ENCODE measurements at regions not wholly inside any gene's neighbourhood (a gene's known extent, or its start where the extent isn't known, plus 50 kb on each side); places are given as distances from the start of the nearest gene placed in this dataset.

- no peak overlapping the region for H3K27ac ChIP-seq (ENCODE audit: low read depth, low read length)
- no peaks in the 10 kb centered on the region for H3K36me3 ChIP-seq (ENCODE audit: control insufficient read depth in 5 of 5, insufficient read depth in 5 of 5, low read length in 5 of 5)
- peaks cover 0 to 18% (median 11%) of the 10 kb centered on the region in 5 donors for H3K27me3 ChIP-seq (ENCODE audit: control insufficient read depth in 5 of 5, insufficient read depth in 4 of 5, low read length in 5 of 5)
- no peak overlapping the region for H3K4me3 ChIP-seq (ENCODE audit: low read depth in 1 of 5, low read length in 5 of 5)
- H3K9ac ChIP-seq (ENCODE audit: low read length in 5 of 5): no peak overlapping the region
- H3K9me3 ChIP-seq (ENCODE audit: control insufficient read depth in 5 of 5, low read length in 5 of 5): peaks cover 8 to 29% (median 24%) of the 10 kb centered on the region in 5 donors
- peaks cover 0 to 2% (median 0%) of the 10 kb centered on the region in 5 donors for H3K4me1 ChIP-seq (ENCODE audit: control insufficient read depth in 5 of 5, insufficient read depth in 5 of 5, low read length in 5 of 5)
Measured at GRCh38 chr2:240362826-240363745, 72.4 kb upstream of the GPC1 start.

- peaks cover 0 to 18% (median 11%) of the 10 kb centered on the region in 5 donors for H3K27me3 ChIP-seq (ENCODE audit: control insufficient read depth in 5 of 5, insufficient read depth in 4 of 5, low read length in 5 of 5)
- H3K9ac ChIP-seq (ENCODE audit: low read length in 5 of 5): no peak overlapping the region
- H3K4me3 ChIP-seq (ENCODE audit: low read depth in 1 of 5, low read length in 5 of 5): no peak overlapping the region
- H3K36me3 ChIP-seq (ENCODE audit: control insufficient read depth in 5 of 5, insufficient read depth in 5 of 5, low read length in 5 of 5): no peaks in the 10 kb centered on the region
- peaks cover 8 to 28% (median 24%) of the 10 kb centered on the region in 5 donors for H3K9me3 ChIP-seq (ENCODE audit: control insufficient read depth in 5 of 5, low read length in 5 of 5)
- peaks cover 2 to 8% (median 6%) of the 10 kb centered on the region in 5 donors for H3K4me1 ChIP-seq (ENCODE audit: control insufficient read depth in 5 of 5, insufficient read depth in 5 of 5, low read length in 5 of 5)
- H3K27ac ChIP-seq (ENCODE audit: low read depth, low read length): no peak overlapping the region
Measured at GRCh38 chr2:240363746-240364581, 71.5 kb upstream of the GPC1 start.

GRCh38 chr2:240364582-240364960 lies 70.9 kb upstream of the GPC1 start:
- H3K4me1 ChIP-seq (ENCODE audit: control insufficient read depth in 5 of 5, insufficient read depth in 5 of 5, low read length in 5 of 5): peaks cover 2 to 12% (median 10%) of the 10 kb centered on the region in 5 donors
- peaks cover 0 to 18% (median 11%) of the 10 kb centered on the region in 5 donors for H3K27me3 ChIP-seq (ENCODE audit: control insufficient read depth in 5 of 5, insufficient read depth in 4 of 5, low read length in 5 of 5)
- no peaks in the 10 kb centered on the region for H3K36me3 ChIP-seq (ENCODE audit: control insufficient read depth in 5 of 5, insufficient read depth in 5 of 5, low read length in 5 of 5)
- H3K9ac ChIP-seq (ENCODE audit: low read length in 5 of 5): no peak overlapping the region
- peaks cover 8 to 24% (median 23%) of the 10 kb centered on the region in 5 donors for H3K9me3 ChIP-seq (ENCODE audit: control insufficient read depth in 5 of 5, low read length in 5 of 5)
- H3K4me3 ChIP-seq (ENCODE audit: low read depth in 1 of 5, low read length in 5 of 5): no peak overlapping the region
- H3K27ac ChIP-seq (ENCODE audit: low read depth, low read length): no peak overlapping the region

- no peak overlapping the region for H3K27ac ChIP-seq (ENCODE audit: low read depth, low read length)
- H3K4me3 ChIP-seq (ENCODE audit: low read depth in 1 of 5, low read length in 5 of 5): no peak overlapping the region
- H3K9ac ChIP-seq (ENCODE audit: low read length in 5 of 5): no peak overlapping the region
- peaks cover 4 to 18% (median 16%) of the 10 kb centered on the region in 5 donors for H3K4me1 ChIP-seq (ENCODE audit: control insufficient read depth in 5 of 5, insufficient read depth in 5 of 5, low read length in 5 of 5)
- H3K9me3 ChIP-seq (ENCODE audit: control insufficient read depth in 5 of 5, low read length in 5 of 5): peaks cover 8 to 18% (median 17%) of the 10 kb centered on the region in 5 donors
- H3K27me3 ChIP-seq (ENCODE audit: control insufficient read depth in 5 of 5, insufficient read depth in 4 of 5, low read length in 5 of 5): peaks cover 0 to 18% (median 11%) of the 10 kb centered on the region in 5 donors
- H3K36me3 ChIP-seq (ENCODE audit: control insufficient read depth in 5 of 5, insufficient read depth in 5 of 5, low read length in 5 of 5): no peaks in the 10 kb centered on the region
Measured at GRCh38 chr2:240364961-240365775, 70.3 kb upstream of the GPC1 start.

- Histone ChIP-seq H3K9ac (ENCODE audit: low read length in 5 of 5) (no peak overlapping the region), H3K36me3 (ENCODE audit: control insufficient read depth in 5 of 5, insufficient read depth in 5 of 5, low read length in 5 of 5) (no peaks in the 10 kb centered on the region), H3K4me1 (ENCODE audit: control insufficient read depth in 5 of 5, insufficient read depth in 5 of 5, low read length in 5 of 5) (peaks cover 4 to 21% (median 20%) of the 10 kb centered on the region in 5 donors), H3K27me3 (ENCODE audit: control insufficient read depth in 5 of 5, insufficient read depth in 4 of 5, low read length in 5 of 5) (peaks cover 0 to 18% (median 11%) of the 10 kb centered on the region in 5 donors), H3K9me3 (ENCODE audit: control insufficient read depth in 5 of 5, low read length in 5 of 5) (peaks cover 2 to 9% (median 8%) of the 10 kb centered on the region in 5 donors), H3K27ac (ENCODE audit: low read depth, low read length) (no peak overlapping the region), H3K4me3 (ENCODE audit: low read depth in 1 of 5, low read length in 5 of 5) (no peak overlapping the region)
Measured at GRCh38 chr2:240365971-240366471, 69.4 kb upstream of the GPC1 start.

GRCh38 chr2:240366901-240367300 lies 68.6 kb upstream of the GPC1 start:
- Histone ChIP-seq H3K4me1 (ENCODE audit: control insufficient read depth in 5 of 5, insufficient read depth in 5 of 5, low read length in 5 of 5) (peaks cover 4 to 21% (median 20%) of the 10 kb centered on the region in 5 donors), H3K4me3 (ENCODE audit: low read depth in 1 of 5, low read length in 5 of 5) (no peak overlapping the region), H3K27ac (ENCODE audit: low read depth, low read length) (no peak overlapping the region), H3K27me3 (ENCODE audit: control insufficient read depth in 5 of 5, insufficient read depth in 4 of 5, low read length in 5 of 5) (peaks cover 0 to 18% (median 11%) of the 10 kb centered on the region in 5 donors), H3K36me3 (ENCODE audit: control insufficient read depth in 5 of 5, insufficient read depth in 5 of 5, low read length in 5 of 5) (no peaks in the 10 kb centered on the region), H3K9me3 (ENCODE audit: control insufficient read depth in 5 of 5, low read length in 5 of 5) (peaks cover 0 to under 1% (median 0%) of the 10 kb centered on the region in 5 donors), H3K9ac (ENCODE audit: low read length in 5 of 5) (no peak overlapping the region)

- peaks cover 4 to 21% (median 20%) of the 10 kb centered on the region in 5 donors for H3K4me1 ChIP-seq (ENCODE audit: control insufficient read depth in 5 of 5, insufficient read depth in 5 of 5, low read length in 5 of 5)
- H3K9me3 ChIP-seq (ENCODE audit: control insufficient read depth in 5 of 5, low read length in 5 of 5): no peaks in the 10 kb centered on the region
- H3K36me3 ChIP-seq (ENCODE audit: control insufficient read depth in 5 of 5, insufficient read depth in 5 of 5, low read length in 5 of 5): no peaks in the 10 kb centered on the region
- peaks cover 0 to 16% (median 10%) of the 10 kb centered on the region in 5 donors for H3K27me3 ChIP-seq (ENCODE audit: control insufficient read depth in 5 of 5, insufficient read depth in 4 of 5, low read length in 5 of 5)
- H3K27ac ChIP-seq (ENCODE audit: low read depth, low read length): no peak overlapping the region
- no peak overlapping the region for H3K4me3 ChIP-seq (ENCODE audit: low read depth in 1 of 5, low read length in 5 of 5)
- H3K9ac ChIP-seq (ENCODE audit: low read length in 5 of 5): no peak overlapping the region
Measured at GRCh38 chr2:240367721-240368120, 67.7 kb upstream of the GPC1 start.

GRCh38 chr2:240368781-240369331 lies 66.6 kb upstream of the GPC1 start:
- Histone ChIP-seq H3K9ac (ENCODE audit: low read length in 5 of 5) (no peak overlapping the region), H3K36me3 (ENCODE audit: control insufficient read depth in 5 of 5, insufficient read depth in 5 of 5, low read length in 5 of 5) (no peaks in the 10 kb centered on the region), H3K9me3 (ENCODE audit: control insufficient read depth in 5 of 5, low read length in 5 of 5) (no peaks in the 10 kb centered on the region), H3K4me1 (ENCODE audit: control insufficient read depth in 5 of 5, insufficient read depth in 5 of 5, low read length in 5 of 5) (peaks cover 4 to 23% (median 20%) of the 10 kb centered on the region in 5 donors), H3K27me3 (ENCODE audit: control insufficient read depth in 5 of 5, insufficient read depth in 4 of 5, low read length in 5 of 5) (peaks cover 0 to 5% (median 4%) of the 10 kb centered on the region in 5 donors), H3K4me3 (ENCODE audit: low read depth in 1 of 5, low read length in 5 of 5) (no peak overlapping the region), H3K27ac (ENCODE audit: low read depth, low read length) (no peak overlapping the region)

- no peaks in the 10 kb centered on the region for H3K9me3 ChIP-seq (ENCODE audit: control insufficient read depth in 5 of 5, low read length in 5 of 5)
- no peaks in the 10 kb centered on the region for H3K36me3 ChIP-seq (ENCODE audit: control insufficient read depth in 5 of 5, insufficient read depth in 5 of 5, low read length in 5 of 5)
- H3K4me1 ChIP-seq (ENCODE audit: control insufficient read depth in 5 of 5, insufficient read depth in 5 of 5, low read length in 5 of 5): peaks cover 4 to 28% (median 20%) of the 10 kb centered on the region in 5 donors
- no peak overlapping the region for H3K4me3 ChIP-seq (ENCODE audit: low read depth in 1 of 5, low read length in 5 of 5)
- H3K9ac ChIP-seq (ENCODE audit: low read length in 5 of 5): no peak overlapping the region
- no peak overlapping the region for H3K27ac ChIP-seq (ENCODE audit: low read depth, low read length)
- H3K27me3 ChIP-seq (ENCODE audit: control insufficient read depth in 5 of 5, insufficient read depth in 4 of 5, low read length in 5 of 5): peaks cover 0 to under 1% (median 0%) of the 10 kb centered on the region in 5 donors
Measured at GRCh38 chr2:240369335-240369734, 66.1 kb upstream of the GPC1 start.

Data from subcutaneous abdominal adipose tissue (tissue), 5 donors.